ENCODE measurements at regions not wholly inside any gene's neighbourhood (a gene's known extent, or its start where the extent isn't known, plus 50 kb on each side); places are given as distances from the start of the nearest gene placed in this dataset.

- H2AFZ ChIP-seq (ENCODE audit: low read depth, low read length): no peak overlapping the region
- no peaks in the 10 kb centered on the region for H3K79me2 ChIP-seq (ENCODE audit: low read length)
- H3K27ac ChIP-seq (ENCODE audit: low read length): no peak overlapping the region
- no peak overlapping the region for H3K9ac ChIP-seq (ENCODE audit: low read length)
- no peak overlapping the region for H3K4me2 ChIP-seq (ENCODE audit: low read length)
- H3K4me1 ChIP-seq (ENCODE audit: low read length): no peaks in the 10 kb centered on the region
- no peaks in the 10 kb centered on the region for H3K36me3 ChIP-seq (replicated peaks; ENCODE audit: low read depth, low read length)
- TF ChIP-seq EZH2phosphoT487 (IDR thresholded peaks at IDR 0.05; ENCODE audit: low read depth) (no peak), CTCF (IDR thresholded peaks at IDR 0.05; ENCODE audit: low read depth, low read length) (no peak)
- H4K20me1 ChIP-seq (ENCODE audit: insufficient read depth, low read length): no peaks in the 10 kb centered on the region
- no peaks in the 10 kb centered on the region for H3K27me3 ChIP-seq (ENCODE audit: low read depth, low read length)
- no peaks in the 10 kb centered on the region for H3K9me3 ChIP-seq (ENCODE audit: insufficient read depth, low read length)
- no peak overlapping the region for H3K4me3 ChIP-seq (ENCODE audit: low read length)
Observed at GRCh38 chr13:93118081-93118615, 108.5 kb upstream of the GPC6 start.

- Histone ChIP-seq H3K79me2 (ENCODE audit: low read length) (no peaks in the 10 kb centered on the region), H3K9ac (ENCODE audit: low read length) (no peak overlapping the region), H3K36me3 (replicated peaks; ENCODE audit: low read depth, low read length) (no peaks in the 10 kb centered on the region), H4K20me1 (ENCODE audit: insufficient read depth, low read length) (no peaks in the 10 kb centered on the region), H3K27ac (ENCODE audit: low read length) (no peak overlapping the region), H3K4me2 (ENCODE audit: low read length) (no peak overlapping the region), H3K4me3 (ENCODE audit: low read length) (no peak overlapping the region), H3K27me3 (ENCODE audit: low read depth, low read length) (no peaks in the 10 kb centered on the region), H3K4me1 (ENCODE audit: low read length) (0 out of 2 replicates have a peak, but pooled peaks cover 3% of the 10 kb centered on the region), H3K9me3 (ENCODE audit: insufficient read depth, low read length) (no peaks in the 10 kb centered on the region), H2AFZ (ENCODE audit: low read depth, low read length) (no peak overlapping the region)
- no peak for TF ChIP-seq EZH2phosphoT487 (IDR thresholded peaks at IDR 0.05; ENCODE audit: low read depth)
Observed at GRCh38 chr13:93140912-93141311, 85.7 kb upstream of the GPC6 start.

- Histone ChIP-seq H3K9ac (ENCODE audit: low read length) (no peak overlapping the region), H3K4me3 (ENCODE audit: low read length) (no peak overlapping the region), H2AFZ (ENCODE audit: low read depth, low read length) (no peak overlapping the region), H3K9me3 (ENCODE audit: insufficient read depth, low read length) (no peaks in the 10 kb centered on the region), H4K20me1 (ENCODE audit: insufficient read depth, low read length) (no peaks in the 10 kb centered on the region), H3K4me1 (ENCODE audit: low read length) (0 out of 2 replicates have a peak, but pooled peaks cover 3% of the 10 kb centered on the region), H3K27me3 (ENCODE audit: low read depth, low read length) (no peaks in the 10 kb centered on the region), H3K4me2 (ENCODE audit: low read length) (no peak overlapping the region), H3K27ac (ENCODE audit: low read length) (no peak overlapping the region), H3K79me2 (ENCODE audit: low read length) (no peaks in the 10 kb centered on the region), H3K36me3 (replicated peaks; ENCODE audit: low read depth, low read length) (no peaks in the 10 kb centered on the region)
- no peak for TF ChIP-seq EZH2phosphoT487 (IDR thresholded peaks at IDR 0.05; ENCODE audit: low read depth)
- TF ChIP-seq CTCF (IDR thresholded peaks at IDR 0.05; ENCODE audit: low read depth, low read length): no peak
Observed at GRCh38 chr13:93144031-93144430, 82.6 kb upstream of the GPC6 start.

- Histone ChIP-seq H3K4me2 (ENCODE audit: low read length) (no peak overlapping the region), H3K9ac (ENCODE audit: low read length) (no peak overlapping the region), H4K20me1 (ENCODE audit: insufficient read depth, low read length) (no peaks in the 10 kb centered on the region), H3K27me3 (ENCODE audit: low read depth, low read length) (no peaks in the 10 kb centered on the region), H2AFZ (ENCODE audit: low read depth, low read length) (no peak overlapping the region), H3K4me1 (ENCODE audit: low read length) (0 out of 2 replicates have a peak, but pooled peaks cover 3% of the 10 kb centered on the region), H3K27ac (ENCODE audit: low read length) (no peak overlapping the region), H3K79me2 (ENCODE audit: low read length) (no peaks in the 10 kb centered on the region), H3K9me3 (ENCODE audit: insufficient read depth, low read length) (no peaks in the 10 kb centered on the region), H3K4me3 (ENCODE audit: low read length) (no peak overlapping the region), H3K36me3 (replicated peaks; ENCODE audit: low read depth, low read length) (no peaks in the 10 kb centered on the region)
- TF ChIP-seq CTCF (IDR thresholded peaks at IDR 0.05; ENCODE audit: low read depth, low read length): no peak
- TF ChIP-seq EZH2phosphoT487 (IDR thresholded peaks at IDR 0.05; ENCODE audit: low read depth): no peak
Observed at GRCh38 chr13:93145199-93145598, 81.4 kb upstream of the GPC6 start.
